ENCODE measurements at regions not wholly inside any gene's neighbourhood (a gene's known extent, or its start where the extent isn't known, plus 50 kb on each side); places are given as distances from the start of the nearest gene placed in this dataset.
A peak's percentile ranks its signal among the peaks of the same experiment; 100 is the strongest.

GRCh38 chr7:42736931-42737330 is 174.9 kb downstream of the C7orf25 start:
- Histone ChIP-seq H3K36me3 (replicated peaks in 1 of 2; ENCODE audit: control insufficient read depth in 1 of 2, insufficient read depth in 2 of 2, low read length in 1 of 2) (no peaks in the 10 kb centered on the region), H2AFZ (ENCODE audit: low read depth) (no peak overlapping the region), H3K9ac (no peak overlapping the region), H3K4me2 (no peak overlapping the region), H3K4me3 (ENCODE audit: low read depth in 2 of 2, low read length in 1 of 2) (no peak overlapping the region), H3K79me2 (ENCODE audit: insufficient read depth) (no peaks in the 10 kb centered on the region), H4K20me1 (ENCODE audit: insufficient read depth) (no peaks in the 10 kb centered on the region), H3K9me3 (no peaks in the 10 kb centered on the region), H3F3A (replicated peaks; ENCODE audit: insufficient read depth) (no peaks in the 10 kb centered on the region), H3K9me2 (peaks cover 6% of the 10 kb centered on the region; the same call in 1 of the 2 replicates), H3K27ac (ENCODE audit: low read depth in 2 of 2, low read length in 1 of 2) (no peak overlapping the region), H3K4me1 (ENCODE audit: control insufficient read depth in 1 of 2, insufficient read depth in 2 of 2, low read depth in 1 of 2, low read length in 1 of 2) (no peaks in the 10 kb centered on the region), H3K27me3 (ENCODE audit: insufficient read depth) (no peaks in the 10 kb centered on the region)
- WGBS (ENCODE audit: low lambda C conversion rate), result 0% methylated on average over 1 of the region's 1 CpG
- TF ChIP-seq NRF1 (IDR thresholded peaks at IDR 0.05; ENCODE audit: low read depth, low read length) (no peak), MAX (IDR thresholded peaks at IDR 0.05; ENCODE audit: low read depth) (no peak), CTCF (IDR thresholded peaks at IDR 0.05) (peak; percentile 9; the same call in 1 of the 2 replicates), EP300 (IDR thresholded peaks at IDR 0.05; ENCODE audit: borderline replicate concordance in 1 of 2, low read depth in 1 of 2, low read length in 1 of 2) (no peak), YY1 (IDR thresholded peaks at IDR 0.05; ENCODE audit: low read depth) (no peak)
- DNase-seq, result no peak
- ChIA-PET CTCF (interaction anchor here (0.6 to 1.5 kb wide), 2 partner anchors 9 to 365 kb away, joined by 3 to 9 read pairs; no protein-coding TSS in a partner anchor), POLR2A (no interaction called here)

- no peaks in the 10 kb centered on the region for H4K20me1 ChIP-seq (ENCODE audit: insufficient read depth)
- H3K4me1 ChIP-seq (ENCODE audit: control insufficient read depth in 1 of 2, insufficient read depth in 2 of 2, low read depth in 1 of 2, low read length in 1 of 2), result no peaks in the 10 kb centered on the region
- no peak for DNase-seq
- H3K27me3 ChIP-seq (ENCODE audit: insufficient read depth), result no peaks in the 10 kb centered on the region
- peaks cover 6% of the 10 kb centered on the region; the same call in 1 of the 2 replicates for H3K9me2 ChIP-seq
- H3K27ac ChIP-seq (ENCODE audit: low read depth in 2 of 2, low read length in 1 of 2), result no peak overlapping the region
- no peak overlapping the region for H3K4me2 ChIP-seq
- no peak overlapping the region for H3K9ac ChIP-seq
- WGBS (ENCODE audit: low lambda C conversion rate), result 3% methylated on average over 2 of the region's 2 CpGs
- CTCF ChIA-PET, result no interaction called here
- no peak for TF ChIP-seq YY1 (IDR thresholded peaks at IDR 0.05; ENCODE audit: low read depth)
- no peaks in the 10 kb centered on the region for H3K79me2 ChIP-seq (ENCODE audit: insufficient read depth)
- H3K36me3 ChIP-seq (replicated peaks in 1 of 2; ENCODE audit: control insufficient read depth in 1 of 2, insufficient read depth in 2 of 2, low read length in 1 of 2), result no peaks in the 10 kb centered on the region
- POLR2A ChIA-PET, result no interaction called here
- no peaks in the 10 kb centered on the region for H3K9me3 ChIP-seq
- no peak overlapping the region for H3K4me3 ChIP-seq (ENCODE audit: low read depth in 2 of 2, low read length in 1 of 2)
- no peaks in the 10 kb centered on the region for H3F3A ChIP-seq (replicated peaks; ENCODE audit: insufficient read depth)
- no peak overlapping the region for H2AFZ ChIP-seq (ENCODE audit: low read depth)
Observed at GRCh38 chr7:42735081-42735480, 176.8 kb downstream of the C7orf25 start.

GRCh38 chr7:42734568-42734967 is 177.3 kb downstream of the C7orf25 start:
- CTCF ChIA-PET, result no interaction called here
- no peaks in the 10 kb centered on the region for H3K36me3 ChIP-seq (replicated peaks in 1 of 2; ENCODE audit: control insufficient read depth in 1 of 2, insufficient read depth in 2 of 2, low read length in 1 of 2)
- H3K9ac ChIP-seq, result no peak overlapping the region
- no peaks in the 10 kb centered on the region for H4K20me1 ChIP-seq (ENCODE audit: insufficient read depth)
- POLR2A ChIA-PET, result no interaction called here
- no peaks in the 10 kb centered on the region for H3K27me3 ChIP-seq (ENCODE audit: insufficient read depth)
- H3K4me3 ChIP-seq (ENCODE audit: low read depth in 2 of 2, low read length in 1 of 2), result no peak overlapping the region
- no peaks in the 10 kb centered on the region for H3K79me2 ChIP-seq (ENCODE audit: insufficient read depth)
- no peak overlapping the region for H3K27ac ChIP-seq (ENCODE audit: low read depth in 2 of 2, low read length in 1 of 2)
- H3K4me1 ChIP-seq (ENCODE audit: control insufficient read depth in 1 of 2, insufficient read depth in 2 of 2, low read depth in 1 of 2, low read length in 1 of 2), result no peaks in the 10 kb centered on the region
- H3K4me2 ChIP-seq, result no peak overlapping the region
- no peak for DNase-seq
- 2% methylated on average over 2 of the region's 2 CpGs for WGBS (ENCODE audit: low lambda C conversion rate)
- H3F3A ChIP-seq (replicated peaks; ENCODE audit: insufficient read depth), result no peaks in the 10 kb centered on the region
- H3K9me2 ChIP-seq, result peaks cover 6% of the 10 kb centered on the region; the same call in 1 of the 2 replicates
- no peak overlapping the region for H2AFZ ChIP-seq (ENCODE audit: low read depth)
- H3K9me3 ChIP-seq, result no peaks in the 10 kb centered on the region
- TF ChIP-seq MAX (IDR thresholded peaks at IDR 0.05; ENCODE audit: low read depth) (no peak), USF1 (IDR thresholded peaks at IDR 0.05; ENCODE audit: borderline replicate concordance, low read depth) (no peak), NRF1 (IDR thresholded peaks at IDR 0.05; ENCODE audit: low read depth, low read length) (no peak), TEAD4 (IDR thresholded peaks at IDR 0.05; ENCODE audit: borderline replicate concordance, insufficient read depth) (no peak), RAD21 (IDR thresholded peaks at IDR 0.05; ENCODE audit: low read length) (no peak), CTCF (IDR thresholded peaks at IDR 0.05) (no peak), PBX3 (IDR thresholded peaks at IDR 0.05) (no peak), RFX5 (IDR thresholded peaks at IDR 0.05; ENCODE audit: low read length) (no peak), TAF1 (IDR thresholded peaks at IDR 0.05; ENCODE audit: borderline replicate concordance, low read depth, low read length) (no peak), IRF3 (IDR thresholded peaks at IDR 0.05; ENCODE audit: low read depth, low read length) (no peak), FOXJ3 (CRISPR knock-in tag; IDR thresholded peaks at IDR 0.05) (no peak)

Data from SK-N-SH (cell line).